HG03342 (cell line): ENCODE measurements at regions not wholly inside any gene's neighbourhood (a gene's known extent, or its start where the extent isn't known, plus 50 kb on each side); places are given as distances from the start of the nearest gene placed in this dataset.
"Not testable (repeated sequence)": the region's sequence is repeated elsewhere in the genome, so short reads cannot be mapped to it uniquely, and the experiment has no call there.

Source experiments
- ATAC-seq: cut with Tn5 transposase; IDR thresholded peaks from one replicate; pipeline ENCODE4 v1.9.1; 2021; ENCODE audit warnings: mild to moderate bottlenecking, moderate library complexity; ENCODE audit not compliant: unreplicated experiment

GRCh38 chr1:168825820-168826219 lies 96.8 kb upstream of the DPT start:
- no peak for ATAC-seq

DNA sequence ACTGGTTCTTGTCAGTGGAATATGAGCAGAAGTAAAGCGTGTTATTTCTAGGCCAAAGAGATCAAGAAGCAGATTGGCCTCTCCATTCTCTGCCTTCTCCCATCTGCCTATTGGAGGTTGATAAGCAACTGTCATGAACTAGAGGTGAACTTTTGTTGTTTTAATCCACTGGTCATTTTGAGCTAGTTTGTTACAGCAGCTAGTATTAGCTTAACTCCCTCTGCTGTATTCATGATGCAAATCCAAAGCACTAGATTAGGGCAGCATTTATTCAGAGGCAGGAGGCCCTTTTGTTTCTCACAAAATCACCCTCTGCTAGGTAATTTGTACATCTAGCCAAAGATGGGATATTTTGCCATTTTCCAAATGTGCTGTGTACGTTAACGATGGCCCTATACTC lies 97.3 kb upstream of the DPT start:
- ATAC-seq = no peak

GRCh38 chr1:168827557-168827956 lies 98.6 kb upstream of the DPT start:
- no peak for ATAC-seq

DNA sequence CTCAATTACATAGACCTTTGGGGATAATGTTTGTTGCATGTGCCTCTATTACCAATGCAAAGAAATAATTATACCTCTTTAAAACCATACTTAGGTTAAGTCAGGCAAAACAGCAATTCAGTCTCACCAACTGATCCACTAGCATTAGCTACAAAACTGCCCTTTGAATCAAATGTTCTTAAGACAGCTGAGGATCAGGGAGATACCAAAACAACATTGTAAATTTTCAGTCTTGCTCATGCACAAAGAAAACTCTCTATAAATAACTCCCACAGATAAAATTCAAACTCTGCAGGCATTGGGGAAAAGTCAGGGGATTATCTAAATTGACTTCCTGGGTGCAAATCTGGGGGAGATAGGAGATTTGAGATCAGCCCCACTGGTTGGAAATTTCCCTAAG lies 100.9 kb upstream of the DPT start:
- no peak for ATAC-seq

DNA sequence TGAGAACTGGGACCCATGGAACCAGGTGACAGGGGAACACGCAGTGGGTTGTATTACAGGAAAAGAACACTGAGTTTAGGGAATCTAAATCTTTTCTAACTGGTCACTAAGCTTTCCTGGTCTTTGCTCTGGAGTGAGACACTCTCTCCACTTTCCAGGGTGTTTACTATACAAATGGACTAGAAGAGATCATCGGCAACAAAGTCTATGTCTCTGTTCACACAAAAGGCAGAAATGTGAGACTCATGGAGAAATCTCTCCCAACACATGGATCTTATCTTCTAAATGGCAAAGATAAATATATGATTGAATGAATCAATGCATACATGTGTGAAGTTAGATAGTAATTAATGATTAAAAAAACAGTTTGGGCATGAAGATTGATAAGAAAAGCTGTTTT lies 101.6 kb upstream of the DPT start:
- no peak for ATAC-seq

DNA sequence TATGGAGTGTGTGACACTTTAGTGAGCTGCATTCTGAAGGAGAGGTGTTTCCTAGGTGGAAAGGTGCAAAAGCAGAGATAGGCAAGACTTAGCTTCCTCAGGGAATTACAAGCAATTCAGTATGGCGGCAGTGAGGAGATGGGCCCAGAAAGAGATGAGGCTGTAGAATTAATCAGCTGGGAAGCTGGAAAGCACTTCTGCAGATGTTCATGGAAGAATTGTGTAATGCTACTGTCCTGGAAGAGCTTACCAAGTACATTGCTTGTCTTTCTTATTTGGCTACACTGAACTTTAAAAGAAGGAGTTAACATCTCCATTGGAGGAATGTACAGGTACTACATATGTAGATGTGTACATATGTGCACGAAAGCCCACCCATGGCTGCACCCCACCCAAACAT lies 103.7 kb upstream of the DPT start:
- ATAC-seq = no peak

GRCh38 chr1:168833362-168833761 lies 104.4 kb upstream of the DPT start:
- ATAC-seq = no peak

GRCh38 chr1:168833801-168834224 lies 104.8 kb upstream of the DPT start:
- ATAC-seq = no peak

DNA sequence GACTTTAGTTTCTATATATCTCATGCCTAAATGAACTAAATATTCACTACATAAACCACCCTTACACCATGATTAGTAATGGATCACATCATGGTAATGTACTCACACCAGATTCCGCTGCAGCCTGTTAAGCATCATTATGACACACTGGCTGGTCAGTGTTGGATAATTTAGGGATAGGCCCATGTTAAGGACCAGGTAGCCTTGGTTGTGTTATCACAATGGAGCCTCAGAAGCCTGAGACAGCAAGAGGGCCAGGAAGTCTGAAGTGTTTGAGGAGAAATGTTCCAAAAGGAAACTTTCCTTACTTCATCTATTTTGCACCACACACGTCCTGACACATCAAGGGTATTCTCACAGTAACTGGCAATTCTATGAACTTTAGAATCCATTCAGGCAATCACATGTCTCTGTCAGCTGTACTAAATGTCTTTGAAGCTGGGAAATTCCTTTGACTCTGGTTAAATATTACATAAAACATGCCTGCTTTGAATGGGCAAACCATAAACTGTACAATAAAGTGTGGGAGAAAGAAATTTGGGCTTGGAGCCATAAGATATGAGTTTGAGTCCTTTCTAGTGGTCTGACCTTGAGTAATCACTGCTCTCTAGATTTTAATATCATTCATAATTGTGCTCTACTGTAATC lies 105.3 kb upstream of the DPT start:
- no peak for ATAC-seq

GRCh38 chr1:168835176-168835575 lies 106.2 kb upstream of the DPT start:
- no peak for ATAC-seq

DNA sequence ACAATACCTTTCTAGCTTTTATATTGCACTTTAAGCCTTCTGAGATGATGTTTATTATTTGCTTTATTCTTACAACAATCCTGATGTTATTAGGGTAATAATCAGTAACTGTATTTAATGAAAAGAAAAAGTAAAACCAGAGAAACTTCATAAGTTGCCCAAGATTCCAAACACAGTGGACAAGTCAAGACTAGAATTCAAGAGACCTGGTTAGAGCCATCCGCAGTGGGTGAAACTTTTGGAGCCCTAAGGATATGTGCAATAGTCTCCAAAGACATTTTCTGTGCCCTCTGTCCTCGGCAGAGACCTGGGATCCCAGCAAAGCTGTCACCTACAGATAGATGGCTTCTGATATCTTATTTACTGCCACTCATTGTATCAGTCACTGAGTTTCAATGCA lies 106.8 kb upstream of the DPT start:
- no peak for ATAC-seq

GRCh38 chr1:168836469-168836868 lies 107.5 kb upstream of the DPT start:
- ATAC-seq = no peak

- ATAC-seq = not testable (repeated sequence)
These were observed 108.2 kb upstream of the DPT start for GRCh38 chr1:168837230-168837629.

GRCh38 chr1:168842306-168842705 lies 113.3 kb upstream of the DPT start:
- no peak for ATAC-seq

GRCh38 chr1:168842916-168843315 lies 113.9 kb upstream of the DPT start:
- ATAC-seq = no peak

DNA sequence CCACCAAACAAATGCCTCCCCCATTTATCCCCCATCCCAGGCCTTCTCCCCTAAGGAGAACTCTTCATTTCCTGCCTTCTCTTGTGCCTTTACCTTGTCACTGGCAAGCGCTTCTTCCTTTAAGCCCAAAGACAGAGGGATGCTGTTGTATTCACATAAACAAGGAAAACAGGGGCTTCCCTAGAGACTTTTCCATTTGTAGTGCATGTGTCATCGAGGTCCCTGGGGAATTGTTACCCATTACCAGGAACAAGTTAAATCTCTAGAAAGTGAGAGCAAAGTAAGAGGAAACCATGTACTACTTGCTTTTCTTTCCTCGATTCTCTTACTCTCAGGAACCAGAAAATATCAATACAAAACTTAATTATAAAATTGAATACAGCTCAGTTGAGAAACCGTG lies 114.4 kb upstream of the DPT start:
- ATAC-seq = no peak

DNA sequence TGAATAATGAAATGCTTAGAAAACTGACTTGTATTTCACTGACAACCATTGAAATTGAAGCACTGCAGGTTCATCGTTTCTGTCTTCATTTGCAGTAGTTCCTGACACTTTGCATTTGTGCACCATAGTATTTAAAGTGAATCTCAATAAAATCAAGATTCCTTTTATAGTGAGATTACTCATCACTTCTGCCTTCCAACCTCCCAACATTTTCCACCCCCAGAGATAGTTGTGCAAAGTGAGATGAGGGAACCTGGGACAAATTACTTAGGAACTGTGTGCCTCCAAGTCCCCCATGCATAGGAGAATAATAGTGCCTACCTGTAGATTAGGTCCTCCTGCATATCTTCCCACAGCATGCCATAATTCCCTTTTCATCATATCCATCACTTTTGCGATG lies 114.9 kb upstream of the DPT start:
- no peak for ATAC-seq

DNA sequence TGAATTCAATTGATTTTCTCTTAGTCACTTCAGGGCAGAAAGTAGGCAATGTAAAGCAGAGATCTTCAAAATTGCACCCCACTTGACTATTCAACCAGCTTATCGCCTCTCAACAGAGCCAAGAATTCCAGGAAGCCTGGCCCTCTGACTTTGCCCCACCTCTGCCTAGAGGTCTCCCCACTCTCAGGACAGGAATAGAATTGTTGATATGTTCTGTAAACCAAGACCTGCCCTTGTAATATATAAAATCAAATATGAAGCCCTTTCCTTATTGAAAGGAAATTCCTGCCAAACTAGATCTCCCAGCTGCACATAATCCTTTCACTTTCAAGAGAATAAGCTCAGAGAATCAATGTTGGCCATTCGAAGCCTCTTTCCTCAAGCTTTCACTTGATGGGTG lies 116.1 kb upstream of the DPT start:
- ATAC-seq = no peak

DNA sequence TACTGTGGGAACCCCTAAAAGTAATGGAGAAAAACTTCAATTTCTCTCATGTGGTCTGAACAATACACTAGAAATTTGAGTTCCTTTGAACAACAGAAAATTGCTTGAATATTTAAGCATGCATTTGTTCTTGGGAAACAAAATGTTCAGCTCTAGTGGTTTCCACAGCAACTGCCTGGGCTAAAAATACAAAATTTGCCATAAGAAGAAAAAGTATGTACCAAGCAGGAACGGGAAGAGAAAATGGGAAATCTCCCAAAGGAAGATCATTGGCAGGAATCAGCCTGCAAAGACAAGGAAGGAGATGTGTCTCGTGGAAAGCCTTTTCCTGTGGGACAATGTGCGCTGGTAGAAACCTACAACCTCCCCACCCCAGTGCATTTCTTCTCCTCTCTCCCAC lies 119.0 kb upstream of the DPT start:
- ATAC-seq = no peak

- ATAC-seq = no peak
These were observed 132.5 kb upstream of the DPT start for GRCh38 chr1:168861421-168862004.

DNA sequence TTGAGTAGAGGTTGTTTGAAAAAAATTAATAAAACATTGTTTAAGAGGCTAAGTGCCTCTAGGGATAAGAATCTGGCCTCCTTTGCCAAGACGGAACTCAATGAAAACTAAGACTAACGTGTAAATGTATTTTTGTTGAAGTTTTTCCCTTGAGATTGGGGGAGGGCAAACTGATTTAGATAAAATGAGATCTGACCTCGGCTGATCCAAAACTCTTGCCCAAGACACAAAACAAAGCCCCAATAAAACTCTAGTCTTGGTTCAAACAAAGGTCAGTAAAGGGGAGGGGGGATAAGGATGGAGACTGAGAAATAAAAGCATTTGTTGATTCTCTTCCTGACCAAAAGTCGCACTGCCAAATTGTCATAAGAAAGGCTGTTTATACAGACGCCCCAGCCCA lies 134.8 kb upstream of the DPT start:
- no peak for ATAC-seq

- no peak for ATAC-seq
These were observed 135.3 kb upstream of the DPT start for GRCh38 chr1:168864266-168864665.
